Memory B cell (primary cell): ENCODE measurements at regions not wholly inside any gene's neighbourhood (a gene's known extent, or its start where the extent isn't known, plus 50 kb on each side); places are given as distances from the start of the nearest gene placed in this dataset.

Experiments used
- ATAC-seq: fragments of 150-1000 bp; cut with Tn5 transposase; 2 replicates; pipeline ENCODE4 v1.10.0; 2021; ENCODE audit warnings: low read depth, mild to moderate bottlenecking, moderate library complexity
- DNase-seq, 2 donors: peaks; one replicate each; pipeline ENCODE4 v3.0.0; 2022; ENCODE audit warnings: low spot score in 2 of 2
- H3K27ac Mint-ChIP-seq: one replicate; pipeline ENCODE4 v1.8.0; 2022; ENCODE audit warnings: mild to moderate bottlenecking, moderate library complexity, mixed read lengths
- H3K27me3 Mint-ChIP-seq: one replicate; pipeline ENCODE4 v1.8.0; 2022; ENCODE audit warnings: mixed read lengths
- H3K36me3 Mint-ChIP-seq: one replicate; pipeline ENCODE4 v1.8.0; 2022; ENCODE audit warnings: mild to moderate bottlenecking, mixed read lengths
- H3K4me1 Mint-ChIP-seq: one replicate; pipeline ENCODE4 v1.8.0; 2022; ENCODE audit warnings: mixed read lengths
- H3K4me3 Mint-ChIP-seq: one replicate; pipeline ENCODE4 v1.8.0; 2022; ENCODE audit warnings: mild to moderate bottlenecking, moderate library complexity, mixed read lengths
- H3K9me3 Mint-ChIP-seq: one replicate; pipeline ENCODE4 v1.8.0; 2022; ENCODE audit warnings: mixed read lengths

- Mint-ChIP-seq H3K36me3 (no peaks in the 10 kb centered on the region), H3K4me1 (no peaks in the 10 kb centered on the region), H3K27ac (no peak overlapping the region), H3K9me3 (no peaks in the 10 kb centered on the region), H3K4me3 (no peak overlapping the region), H3K27me3 (no peaks in the 10 kb centered on the region)
- ATAC-seq: no peak
- no peak for DNase-seq
These were observed 331.5 kb upstream of the MCTP2 start for GRCh38 chr15:93899817-93900216.

- DNase-seq (no peak), ATAC-seq (no peak)
- H3K9me3 Mint-ChIP-seq: no peaks in the 10 kb centered on the region
- no peaks in the 10 kb centered on the region for H3K27me3 Mint-ChIP-seq
- H3K27ac Mint-ChIP-seq: no peak overlapping the region
- H3K4me1 Mint-ChIP-seq: no peaks in the 10 kb centered on the region
- H3K36me3 Mint-ChIP-seq: no peaks in the 10 kb centered on the region
- H3K4me3 Mint-ChIP-seq: no peak overlapping the region
These were observed 334.0 kb upstream of the MCTP2 start for GRCh38 chr15:93897377-93897776.

- DNase-seq: no peak
- H3K4me3 Mint-ChIP-seq: no peak overlapping the region
- H3K4me1 Mint-ChIP-seq: no peaks in the 10 kb centered on the region
- H3K36me3 Mint-ChIP-seq: no peaks in the 10 kb centered on the region
- no peaks in the 10 kb centered on the region for H3K27me3 Mint-ChIP-seq
- H3K27ac Mint-ChIP-seq: no peak overlapping the region
- no peak for ATAC-seq
- H3K9me3 Mint-ChIP-seq: no peaks in the 10 kb centered on the region
These were observed 335.2 kb upstream of the MCTP2 start for GRCh38 chr15:93895976-93896770.

GRCh38 chr15:93894438-93895036, 336.8 kb upstream of the MCTP2 start:
- Mint-ChIP-seq H3K27ac (no peak overlapping the region), H3K4me3 (no peak overlapping the region), H3K27me3 (no peaks in the 10 kb centered on the region), H3K36me3 (no peaks in the 10 kb centered on the region), H3K4me1 (no peaks in the 10 kb centered on the region), H3K9me3 (no peaks in the 10 kb centered on the region)
- DNase-seq (no peak), ATAC-seq (no peak)

- no peak for DNase-seq
- no peak overlapping the region for H3K27ac Mint-ChIP-seq
These were observed 344.2 kb upstream of the MCTP2 start for GRCh38 chr15:93887151-93887550.

GRCh38 chr15:93882779-93883178, 348.6 kb upstream of the MCTP2 start:
- no peaks in the 10 kb centered on the region for H3K36me3 Mint-ChIP-seq
- no peak overlapping the region for H3K4me3 Mint-ChIP-seq
- no peak overlapping the region for H3K27ac Mint-ChIP-seq
- no peaks in the 10 kb centered on the region for H3K4me1 Mint-ChIP-seq
- H3K9me3 Mint-ChIP-seq: peaks cover 6% of the 10 kb centered on the region
- ATAC-seq (no peak), DNase-seq (no peak)
- no peaks in the 10 kb centered on the region for H3K27me3 Mint-ChIP-seq

More at GRCh38 chr15:93887151-93887550, 344.2 kb upstream of the MCTP2 start:
- no peaks in the 10 kb centered on the region for H3K9me3 Mint-ChIP-seq
- no peaks in the 10 kb centered on the region for H3K4me1 Mint-ChIP-seq
- H3K27me3 Mint-ChIP-seq: peaks cover 2% of the 10 kb centered on the region
- ATAC-seq: no peak
- H3K36me3 Mint-ChIP-seq: no peaks in the 10 kb centered on the region
- H3K4me3 Mint-ChIP-seq: no peak overlapping the region

- Mint-ChIP-seq H3K36me3 (no peaks in the 10 kb centered on the region), H3K27me3 (no peaks in the 10 kb centered on the region), H3K4me3 (no peak overlapping the region), H3K27ac (no peak overlapping the region), H3K9me3 (peaks cover 6% of the 10 kb centered on the region), H3K4me1 (no peaks in the 10 kb centered on the region)
- ATAC-seq: no peak
- DNase-seq: no peak
These were observed 349.2 kb upstream of the MCTP2 start for GRCh38 chr15:93882141-93882540.

- no peak overlapping the region for H3K4me3 Mint-ChIP-seq
- peaks cover 6% of the 10 kb centered on the region for H3K9me3 Mint-ChIP-seq
- no peaks in the 10 kb centered on the region for H3K4me1 Mint-ChIP-seq
- H3K27me3 Mint-ChIP-seq: no peaks in the 10 kb centered on the region
- H3K36me3 Mint-ChIP-seq: no peaks in the 10 kb centered on the region
- ATAC-seq: no peak
- H3K27ac Mint-ChIP-seq: no peak overlapping the region
- DNase-seq: no peak
These were observed 350.1 kb upstream of the MCTP2 start for GRCh38 chr15:93881310-93881709.

GRCh38 chr15:93880358-93880757, 351.0 kb upstream of the MCTP2 start:
- Mint-ChIP-seq H3K4me1 (no peaks in the 10 kb centered on the region), H3K4me3 (no peak overlapping the region), H3K27me3 (no peaks in the 10 kb centered on the region), H3K9me3 (peaks cover 6% of the 10 kb centered on the region), H3K27ac (no peak overlapping the region), H3K36me3 (no peaks in the 10 kb centered on the region)
- no peak for DNase-seq
- no peak for ATAC-seq

GRCh38 chr15:93870583-93870982, 360.8 kb upstream of the MCTP2 start:
- Mint-ChIP-seq H3K9me3 (no peaks in the 10 kb centered on the region), H3K27ac (no peak overlapping the region), H3K27me3 (no peaks in the 10 kb centered on the region), H3K4me3 (no peak overlapping the region), H3K36me3 (no peaks in the 10 kb centered on the region), H3K4me1 (no peaks in the 10 kb centered on the region)
- DNase-seq (no peak), ATAC-seq (no peak)

- DNase-seq: no peak
- ATAC-seq: no peak
- Mint-ChIP-seq H3K27ac (no peak overlapping the region), H3K9me3 (no peaks in the 10 kb centered on the region), H3K4me3 (no peak overlapping the region), H3K4me1 (no peaks in the 10 kb centered on the region), H3K27me3 (no peaks in the 10 kb centered on the region), H3K36me3 (no peaks in the 10 kb centered on the region)
These were observed 364.4 kb upstream of the MCTP2 start for GRCh38 chr15:93866948-93867347.

- H3K9me3 Mint-ChIP-seq: no peaks in the 10 kb centered on the region
- no peak overlapping the region for H3K27ac Mint-ChIP-seq
- no peak for DNase-seq
- no peaks in the 10 kb centered on the region for H3K4me1 Mint-ChIP-seq
- no peaks in the 10 kb centered on the region for H3K27me3 Mint-ChIP-seq
- no peak for ATAC-seq
- no peaks in the 10 kb centered on the region for H3K36me3 Mint-ChIP-seq
- H3K4me3 Mint-ChIP-seq: no peak overlapping the region
These were observed 364.9 kb upstream of the MCTP2 start for GRCh38 chr15:93866476-93866875.

GRCh38 chr15:93865586-93865985, 365.8 kb upstream of the MCTP2 start:
- H3K36me3 Mint-ChIP-seq: no peaks in the 10 kb centered on the region
- no peaks in the 10 kb centered on the region for H3K27me3 Mint-ChIP-seq
- DNase-seq (no peak), ATAC-seq (no peak)
- H3K9me3 Mint-ChIP-seq: no peaks in the 10 kb centered on the region
- no peak overlapping the region for H3K4me3 Mint-ChIP-seq
- no peak overlapping the region for H3K27ac Mint-ChIP-seq
- H3K4me1 Mint-ChIP-seq: no peaks in the 10 kb centered on the region

GRCh38 chr15:93862791-93863190, 368.6 kb upstream of the MCTP2 start:
- Mint-ChIP-seq H3K4me3 (no peak overlapping the region), H3K4me1 (no peaks in the 10 kb centered on the region), H3K27ac (no peak overlapping the region), H3K36me3 (no peaks in the 10 kb centered on the region), H3K9me3 (no peaks in the 10 kb centered on the region), H3K27me3 (no peaks in the 10 kb centered on the region)
- DNase-seq (no peak), ATAC-seq (no peak)
